ENCODE measurements at regions not wholly inside any gene's neighbourhood (a gene's known extent, or its start where the extent isn't known, plus 50 kb on each side); places are given as distances from the start of the nearest gene placed in this dataset.

GRCh38 chr14:36449903-36450302 is 70.1 kb downstream of the NKX2-1 start:
- no peak for TF ChIP-seq CTCF (IDR thresholded peaks at IDR 0.05; ENCODE audit: extremely low read depth, missing control alignments)
- DNase-seq (ENCODE audit: low spot score) = no peak

- no peak for TF ChIP-seq CTCF (IDR thresholded peaks at IDR 0.05; ENCODE audit: extremely low read depth, missing control alignments)
- no peak for DNase-seq (ENCODE audit: low spot score)
Measured at GRCh38 chr14:36443374-36443773, 76.7 kb downstream of the NKX2-1 start.

GRCh38 chr14:36442824-36443241 is 77.2 kb downstream of the NKX2-1 start:
- no peak for DNase-seq (ENCODE audit: low spot score)
- TF ChIP-seq CTCF (IDR thresholded peaks at IDR 0.05; ENCODE audit: extremely low read depth, missing control alignments) = no peak

GRCh38 chr14:36441283-36441682 is 78.7 kb downstream of the NKX2-1 start:
- TF ChIP-seq CTCF (IDR thresholded peaks at IDR 0.05; ENCODE audit: extremely low read depth, missing control alignments) = no peak
- DNase-seq (ENCODE audit: low spot score) = no peak

- no peak for TF ChIP-seq CTCF (IDR thresholded peaks at IDR 0.05; ENCODE audit: extremely low read depth, missing control alignments)
- no peak for DNase-seq (ENCODE audit: low spot score)
Measured at GRCh38 chr14:36439766-36440165, 80.3 kb downstream of the NKX2-1 start.

- no peak for TF ChIP-seq CTCF (IDR thresholded peaks at IDR 0.05; ENCODE audit: extremely low read depth, missing control alignments)
Measured at GRCh38 chr14:36438883-36439282, 81.1 kb downstream of the NKX2-1 start.

GRCh38 chr14:36430662-36431084 is 89.4 kb downstream of the NKX2-1 start:
- no peak for TF ChIP-seq CTCF (IDR thresholded peaks at IDR 0.05; ENCODE audit: extremely low read depth, missing control alignments)
- DNase-seq (ENCODE audit: low spot score) = no peak

More at GRCh38 chr14:36438883-36439282, 81.1 kb downstream of the NKX2-1 start:
- no peak for DNase-seq (ENCODE audit: low spot score)
